Stomach (tissue), 8 donors: ENCODE measurements at regions not wholly inside any gene's neighbourhood (a gene's known extent, or its start where the extent isn't known, plus 50 kb on each side); places are given as distances from the start of the nearest gene placed in this dataset.

Experiments
- DNase-seq, 2 donors: peaks; one replicate each; pipeline versions ENCODE4 v3.0.0 to v3.0.0-alpha.2; 2013 to 2019
- H3K27ac ChIP-seq, 5 donors: fragments of 200-600 bp in 4 of 5; sonication (generic) in 4 of 5; one replicate each; pipeline ENCODE4 v1.5.1; 2013 to 2019; ENCODE audit warnings: mild to moderate bottlenecking in 1 of 5, moderate library complexity in 1 of 5
- H3K27me3 ChIP-seq, 3 donors: fragments of 200-600 bp; sonication (generic); one replicate each; pipeline ENCODE4 v1.5.1; 2017 to 2019; ENCODE audit warnings: mixed run types in 1 of 3
- H3K36me3 ChIP-seq, 4 donors: fragments of 200-600 bp; sonication (generic); 1 replicate in 3 of 4; 2 replicates in 1 of 4; pipeline ENCODE4 v1.5.1; 2016 to 2019
- H3K4me1 ChIP-seq, 4 donors: fragments of 200-600 bp; sonication (generic); one replicate each; pipeline ENCODE4 v1.5.1; 2016 to 2019
- H3K4me3 ChIP-seq, 4 donors: fragments of 200-600 bp; sonication (generic) in 3 of 4; one replicate each; pipeline ENCODE4 v1.5.1; 2016 to 2019; ENCODE audit warnings: mild to moderate bottlenecking in 1 of 4
- H3K9me3 ChIP-seq, 4 donors: fragments of 200-600 bp; sonication (generic); one replicate each; pipeline ENCODE4 v1.5.1; 2016 to 2019
- CTCF ChIP-seq, 7 experiments: fragments of 450-650 bp in 4 of 7; fragments of 200-600 bp in 3 of 7; sonication (generic) in 3 of 7; IDR thresholded peaks; one replicate each; pipeline ENCODE4 v1.5.1; 2016 to 2019; ENCODE audit warnings: antibody characterized with exemption in 7 of 7, control low read depth in 2 of 7, mild to moderate bottlenecking in 1 of 7
- EP300 ChIP-seq: sonication (generic); formaldehyde crosslinking; IDR thresholded peaks from one replicate; pipeline ENCODE4 v1.6.1; 2017; ENCODE audit warnings: antibody characterized with exemption
- POLR2A ChIP-seq, 4 donors: fragments of 450-650 bp; IDR thresholded peaks; one replicate each; pipeline ENCODE4 v1.6.1; 2016; ENCODE audit warnings: antibody characterized with exemption in 4 of 4, control low read depth in 2 of 4, mild to moderate bottlenecking in 1 of 4, moderate library complexity in 1 of 4
- POLR2AphosphoS5 ChIP-seq, 3 donors: sonication (generic); formaldehyde crosslinking; IDR thresholded peaks; one replicate each; pipeline ENCODE4 v1.6.1; 2016; ENCODE audit warnings: antibody characterized with exemption in 3 of 3
- WGBS, 5 donors: extraction: QIAGEN DNeasy Blood & Tissue Kit in 3 of 5; methylation state at CpG; one replicate each; pipeline versions ENCODE4 v1.1.5 to v1.1.7; 2013 to 2018; 5-methylcytosine and 5-hydroxymethylcytosine counted together
- intact Hi-C: fragments of 100-400 bp; cut with DNase I; formaldehyde crosslinking; loops from one replicate; pipeline ENCODE4 v1.15.1; 2023; ENCODE audit warnings: low total_unique reads
- donor health status: healthy with polysubstance abuse.
- donor health status: Bipolar disorder and iron deficiency.
- donor health status: healthy.

- H3K4me1 ChIP-seq: no peaks in the 10 kb centered on the region
- H3K36me3 ChIP-seq: no peaks in the 10 kb centered on the region
- intact Hi-C loops: no loop called here
These were observed 60.4 kb upstream of the LYPLAL1 start for GRCh38 chr1:219113261-219113660.

GRCh38 chr1:219114014-219114413 is 59.7 kb upstream of the LYPLAL1 start:
- Histone ChIP-seq H3K4me3 (no peak overlapping the region), H3K27ac (no peak overlapping the region), H3K27me3 (no peaks in the 10 kb centered on the region), H3K36me3 (no peaks in the 10 kb centered on the region), H3K9me3 (peaks cover 0 to 24% (median 6%) of the 10 kb centered on the region in 4 donors), H3K4me1 (no peaks in the 10 kb centered on the region)
- no peak for TF ChIP-seq POLR2AphosphoS5 (IDR thresholded peaks at IDR 0.05)
- no peak for TF ChIP-seq CTCF (IDR thresholded peaks at IDR 0.05)
- no peak for TF ChIP-seq POLR2A (IDR thresholded peaks at IDR 0.05)
- TF ChIP-seq EP300: no peak
- WGBS, 5 donors: 80 to 88% (median 85%) methylated on average over 1 of the region's 1 CpG
- intact Hi-C loops: no loop called here
- no peak for DNase-seq

More at GRCh38 chr1:219113261-219113660, 60.4 kb upstream of the LYPLAL1 start:
- peaks cover 0 to 24% (median 6%) of the 10 kb centered on the region in 4 donors for H3K9me3 ChIP-seq
- H3K4me3 ChIP-seq: no peak overlapping the region
- no peak for TF ChIP-seq CTCF (IDR thresholded peaks at IDR 0.05)
- no peak for TF ChIP-seq POLR2AphosphoS5 (IDR thresholded peaks at IDR 0.05)
- TF ChIP-seq POLR2A (IDR thresholded peaks at IDR 0.05): no peak
- no peak for TF ChIP-seq EP300
- no peaks in the 10 kb centered on the region for H3K27me3 ChIP-seq
- no peak overlapping the region for H3K27ac ChIP-seq
- no peak for DNase-seq

GRCh38 chr1:219119839-219120238 is 53.8 kb upstream of the LYPLAL1 start:
- no peak overlapping the region for H3K27ac ChIP-seq
- TF ChIP-seq POLR2A (IDR thresholded peaks at IDR 0.05) (no peak), POLR2AphosphoS5 (IDR thresholded peaks at IDR 0.05) (no peak), EP300 (no peak), CTCF (IDR thresholded peaks at IDR 0.05) (no peak)
- no peak overlapping the region for H3K4me3 ChIP-seq
- H3K27me3 ChIP-seq: no peaks in the 10 kb centered on the region
- DNase-seq: no peak
- no peaks in the 10 kb centered on the region for H3K36me3 ChIP-seq
- H3K9me3 ChIP-seq: no peaks in the 10 kb centered on the region
- H3K4me1 ChIP-seq: no peaks in the 10 kb centered on the region
- intact Hi-C loops: no loop called here

GRCh38 chr1:219120624-219121544 is 52.8 kb upstream of the LYPLAL1 start:
- Histone ChIP-seq H3K27ac (no peak overlapping the region), H3K36me3 (no peaks in the 10 kb centered on the region), H3K4me3 (no peak overlapping the region), H3K9me3 (no peaks in the 10 kb centered on the region), H3K4me1 (no peaks in the 10 kb centered on the region), H3K27me3 (no peaks in the 10 kb centered on the region)
- peak in 1 of 2 donors; percentile 80 for DNase-seq
- intact Hi-C loops: no loop called here
- 60 to 72% (median 71%) methylated on average over 6 of the region's 6 CpGs for WGBS, 5 donors
- TF ChIP-seq CTCF (IDR thresholded peaks at IDR 0.05) (no peak), POLR2A (IDR thresholded peaks at IDR 0.05) (no peak), EP300 (no peak), POLR2AphosphoS5 (IDR thresholded peaks at IDR 0.05) (peak in 1 of 3 donors; percentile 11)
